ENCODE measurements at regions not wholly inside any gene's neighbourhood (a gene's known extent, or its start where the extent isn't known, plus 50 kb on each side); places are given as distances from the start of the nearest gene placed in this dataset.

GRCh38 chr1:82706741-82707140, 906.0 kb downstream of the ADGRL2 start:
- Histone ChIP-seq H3K79me2 (ENCODE audit: control insufficient read depth, low read length) (no peaks in the 10 kb centered on the region), H3K27me3 (ENCODE audit: control insufficient read depth, low read length) (no peaks in the 10 kb centered on the region), H3K4me3 (ENCODE audit: low read length) (no peak overlapping the region), H3K9me3 (ENCODE audit: control insufficient read depth, insufficient read depth, low read length) (no peaks in the 10 kb centered on the region), H4K20me1 (ENCODE audit: control insufficient read depth, insufficient read depth, low read depth, low read length) (no peaks in the 10 kb centered on the region), H3K36me3 (ENCODE audit: control insufficient read depth, low read length) (no peaks in the 10 kb centered on the region), H3K27ac (ENCODE audit: low read depth, low read length) (no peak overlapping the region), H3F3A (ENCODE audit: control insufficient read depth, insufficient read depth) (no peaks in the 10 kb centered on the region), H3K4me2 (ENCODE audit: low read length) (no peak overlapping the region), H3K4me1 (ENCODE audit: control insufficient read depth, low read length) (no peaks in the 10 kb centered on the region), H3K9me2 (replicated peaks; ENCODE audit: control insufficient read depth, low read length) (no peaks in the 10 kb centered on the region)
- TF ChIP-seq EZH2phosphoT487 (IDR thresholded peaks at IDR 0.05; ENCODE audit: borderline replicate concordance, low read length) (no peak), CTCF (IDR thresholded peaks at IDR 0.05; ENCODE audit: low read depth, low read length, poor library complexity, severe bottlenecking) (no peak)

DNA sequence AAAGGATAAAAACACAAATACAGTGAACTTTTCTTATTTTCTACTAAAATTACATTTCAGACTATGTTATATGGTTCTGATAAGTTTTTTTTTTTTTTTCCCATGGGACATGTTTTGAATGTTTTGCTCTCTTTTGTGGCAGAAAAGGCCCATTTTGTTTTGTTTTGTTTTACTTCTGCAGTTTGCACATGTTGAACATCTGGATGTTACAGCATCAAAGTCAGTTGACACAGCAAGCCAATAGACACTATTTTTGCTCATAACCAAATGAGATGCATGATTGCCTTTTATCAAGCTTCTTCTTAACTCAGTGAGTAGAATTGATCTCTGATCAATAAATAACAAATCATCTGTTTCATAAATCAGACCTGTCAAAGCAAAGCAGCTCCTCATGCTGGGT, 904.2 kb downstream of the ADGRL2 start:
- Histone ChIP-seq H3K27ac (ENCODE audit: low read depth, low read length) (no peak overlapping the region), H3K9me3 (ENCODE audit: control insufficient read depth, insufficient read depth, low read length) (no peaks in the 10 kb centered on the region), H3K27me3 (ENCODE audit: control insufficient read depth, low read length) (no peaks in the 10 kb centered on the region), H3K79me2 (ENCODE audit: control insufficient read depth, low read length) (no peaks in the 10 kb centered on the region), H3K4me1 (ENCODE audit: control insufficient read depth, low read length) (no peaks in the 10 kb centered on the region), H3K4me3 (ENCODE audit: low read length) (no peak overlapping the region), H3K36me3 (ENCODE audit: control insufficient read depth, low read length) (no peaks in the 10 kb centered on the region), H3K4me2 (ENCODE audit: low read length) (no peak overlapping the region), H3F3A (ENCODE audit: control insufficient read depth, insufficient read depth) (no peaks in the 10 kb centered on the region), H4K20me1 (ENCODE audit: control insufficient read depth, insufficient read depth, low read depth, low read length) (no peaks in the 10 kb centered on the region), H3K9me2 (replicated peaks; ENCODE audit: control insufficient read depth, low read length) (no peaks in the 10 kb centered on the region)
- TF ChIP-seq CTCF (IDR thresholded peaks at IDR 0.05; ENCODE audit: low read depth, low read length, poor library complexity, severe bottlenecking), result no peak
- TF ChIP-seq EZH2phosphoT487 (IDR thresholded peaks at IDR 0.05; ENCODE audit: borderline replicate concordance, low read length), result no peak

GRCh38 chr1:82704393-82704792, 903.7 kb downstream of the ADGRL2 start:
- H3K4me2 ChIP-seq (ENCODE audit: low read length), result no peak overlapping the region

More at GRCh38 chr1:82704393-82704792, 903.7 kb downstream of the ADGRL2 start:
- Histone ChIP-seq H3K4me3 (ENCODE audit: low read length) (no peak overlapping the region), H3K27ac (ENCODE audit: low read depth, low read length) (no peak overlapping the region), H3K36me3 (ENCODE audit: control insufficient read depth, low read length) (no peaks in the 10 kb centered on the region), H3K9me2 (replicated peaks; ENCODE audit: control insufficient read depth, low read length) (no peaks in the 10 kb centered on the region), H3K9me3 (ENCODE audit: control insufficient read depth, insufficient read depth, low read length) (no peaks in the 10 kb centered on the region), H3K79me2 (ENCODE audit: control insufficient read depth, low read length) (no peaks in the 10 kb centered on the region), H3K27me3 (ENCODE audit: control insufficient read depth, low read length) (no peaks in the 10 kb centered on the region), H4K20me1 (ENCODE audit: control insufficient read depth, insufficient read depth, low read depth, low read length) (no peaks in the 10 kb centered on the region), H3F3A (ENCODE audit: control insufficient read depth, insufficient read depth) (no peaks in the 10 kb centered on the region), H3K4me1 (ENCODE audit: control insufficient read depth, low read length) (no peaks in the 10 kb centered on the region)
- no peak for TF ChIP-seq CTCF (IDR thresholded peaks at IDR 0.05; ENCODE audit: low read depth, low read length, poor library complexity, severe bottlenecking)
- TF ChIP-seq EZH2phosphoT487 (IDR thresholded peaks at IDR 0.05; ENCODE audit: borderline replicate concordance, low read length), result no peak
